ENCODE measurements at regions not wholly inside any gene's neighbourhood (a gene's known extent, or its start where the extent isn't known, plus 50 kb on each side); places are given as distances from the start of the nearest gene placed in this dataset.

DNA sequence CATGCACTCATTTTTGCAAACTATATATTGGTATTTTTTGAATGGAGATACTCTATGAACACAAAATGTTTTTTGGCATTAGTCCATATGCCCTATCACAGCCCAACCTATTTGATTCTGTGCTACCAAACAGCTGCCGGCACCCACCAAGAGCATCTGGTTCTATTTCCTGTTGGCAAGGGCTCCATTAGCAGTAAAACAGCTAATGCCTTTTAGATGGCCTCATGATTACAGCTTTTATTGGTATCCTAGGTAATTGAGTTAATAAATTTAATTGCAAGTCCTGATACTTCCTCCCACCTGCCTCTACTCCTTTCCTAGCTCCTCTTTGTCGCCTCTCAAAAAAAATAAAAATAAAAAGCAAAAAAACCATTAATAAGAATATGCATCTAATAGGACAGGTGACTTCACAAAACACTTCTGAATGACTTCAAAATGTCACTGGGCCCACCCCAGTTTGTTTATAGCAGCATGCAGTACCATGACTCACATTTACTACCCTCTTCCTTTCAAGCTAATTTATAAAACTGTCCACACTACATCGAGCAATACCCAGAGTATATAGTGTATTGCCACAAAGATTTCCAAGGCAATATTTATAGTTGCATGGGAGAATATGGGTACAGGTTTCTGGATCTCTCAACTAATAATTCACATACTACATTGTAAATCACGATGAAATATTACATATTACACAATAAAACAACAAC lies 620.4 kb downstream of the SLCO4C1 start:
- Histone ChIP-seq H3K4me3 (ENCODE audit: low read length) (no peak overlapping the region), H3K36me3 (ENCODE audit: insufficient read depth, low read length) (no peaks in the 10 kb centered on the region), H3K9me3 (ENCODE audit: low read length) (no peaks in the 10 kb centered on the region), H3K27me3 (ENCODE audit: insufficient read depth, low read length, poor library complexity, severe bottlenecking) (no peaks in the 10 kb centered on the region), H3K4me1 (ENCODE audit: insufficient read depth, low read length) (no peaks in the 10 kb centered on the region), H3K27ac (ENCODE audit: low read depth, low read length) (no peak overlapping the region)
- POLR2A ChIA-PET: no interaction called here
- Mint-ChIP-seq H3K9me3 (peaks cover 0 to 4% (median 0%) of the 10 kb centered on the region in 5 donors), H3K4me3 (no peak overlapping the region), H3K27ac (no peak overlapping the region), H3K4me1 (peaks cover 0 to 2% (median 0%) of the 10 kb centered on the region in 3 donors), H3K36me3 (peaks cover 0 to 2% (median 0%) of the 10 kb centered on the region in 3 donors), H3K27me3 (no peaks in the 10 kb centered on the region)
- DNase-seq: no peak
- CTCF ChIA-PET: no interaction called here

DNA sequence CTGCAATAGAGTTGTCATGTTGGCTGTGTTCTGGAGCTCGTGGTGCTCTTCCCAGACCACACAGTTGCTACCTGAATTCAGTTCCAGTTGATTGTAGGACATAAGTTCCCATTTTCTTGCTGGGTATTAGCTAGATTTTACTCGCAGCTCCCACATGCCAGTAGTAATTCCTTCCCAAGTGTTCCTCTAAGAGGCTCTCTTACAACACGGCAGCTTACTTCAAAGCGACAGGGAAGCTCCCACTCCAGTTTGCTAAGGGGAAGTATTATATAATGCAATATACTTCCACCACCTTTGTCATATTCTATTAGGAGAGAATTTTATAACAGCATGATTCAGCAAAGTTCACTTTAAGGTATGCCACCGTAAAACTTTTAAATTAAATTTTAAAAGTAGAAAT lies 623.0 kb downstream of the SLCO4C1 start:
- DNase-seq: no peak
- no peak overlapping the region for H3K27ac ChIP-seq (ENCODE audit: low read depth, low read length)
- H3K36me3 ChIP-seq (ENCODE audit: insufficient read depth, low read length): no peaks in the 10 kb centered on the region
- H3K4me3 ChIP-seq (ENCODE audit: low read length): no peak overlapping the region
- no peaks in the 10 kb centered on the region for H3K27me3 Mint-ChIP-seq
- no peaks in the 10 kb centered on the region for H3K9me3 ChIP-seq (ENCODE audit: low read length)
- H3K36me3 Mint-ChIP-seq: peaks cover 0 to 2% (median 0%) of the 10 kb centered on the region in 3 donors
- no peak overlapping the region for H3K4me3 Mint-ChIP-seq
- CTCF ChIA-PET: no interaction called here
- H3K27me3 ChIP-seq (ENCODE audit: insufficient read depth, low read length, poor library complexity, severe bottlenecking): no peaks in the 10 kb centered on the region
- H3K9me3 Mint-ChIP-seq: peaks cover 0 to 2% (median 0%) of the 10 kb centered on the region in 5 donors
- no peak overlapping the region for H3K27ac Mint-ChIP-seq
- no peaks in the 10 kb centered on the region for H3K4me1 ChIP-seq (ENCODE audit: insufficient read depth, low read length)
- H3K4me1 Mint-ChIP-seq: no peaks in the 10 kb centered on the region
- POLR2A ChIA-PET: no interaction called here

DNA sequence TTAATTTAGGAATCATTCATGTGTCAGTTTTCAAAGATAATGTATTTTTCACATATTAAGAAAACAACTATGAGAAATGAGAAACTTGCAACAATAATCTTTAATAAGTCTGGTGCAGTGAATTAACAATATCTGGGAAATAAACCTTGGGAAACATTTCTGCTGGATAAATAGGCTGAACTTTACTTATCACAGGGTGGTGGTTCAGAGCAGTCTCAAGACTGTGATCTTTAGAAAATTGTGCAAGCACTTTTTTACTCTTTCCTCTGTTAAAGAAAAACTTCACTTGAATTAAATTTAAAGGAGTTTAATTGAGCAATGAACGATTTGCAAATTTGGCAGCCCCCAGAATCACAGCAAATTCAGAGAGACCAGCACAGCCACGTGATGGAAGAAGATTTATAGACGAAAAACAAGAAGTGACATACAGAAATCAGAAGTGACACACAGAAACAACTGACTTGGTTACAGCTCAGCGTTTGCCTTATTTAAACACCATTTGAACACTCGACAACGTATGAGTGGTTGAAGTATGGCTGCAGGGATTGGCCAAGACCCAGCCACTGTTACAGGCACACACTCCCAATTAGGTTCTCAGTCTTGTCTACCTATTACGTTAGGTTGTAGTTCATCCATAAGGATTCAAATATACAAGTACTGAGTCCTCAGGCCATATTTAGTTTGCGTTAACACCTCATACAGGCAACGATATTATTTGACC lies 631.9 kb downstream of the SLCO4C1 start:
- Mint-ChIP-seq H3K9me3 (peaks cover 0 to 5% (median 0%) of the 10 kb centered on the region in 5 donors), H3K27me3 (no peaks in the 10 kb centered on the region), H3K4me3 (no peak overlapping the region), H3K27ac (no peak overlapping the region), H3K36me3 (no peaks in the 10 kb centered on the region), H3K4me1 (no peaks in the 10 kb centered on the region)
- H3K4me3 ChIP-seq (ENCODE audit: low read length): no peak overlapping the region
- no peaks in the 10 kb centered on the region for H3K4me1 ChIP-seq (ENCODE audit: insufficient read depth, low read length)
- no peaks in the 10 kb centered on the region for H3K27me3 ChIP-seq (ENCODE audit: insufficient read depth, low read length, poor library complexity, severe bottlenecking)
- H3K27ac ChIP-seq (ENCODE audit: low read depth, low read length): no peak overlapping the region
- no peaks in the 10 kb centered on the region for H3K9me3 ChIP-seq (ENCODE audit: low read length)
- no peaks in the 10 kb centered on the region for H3K36me3 ChIP-seq (ENCODE audit: insufficient read depth, low read length)
- CTCF ChIA-PET: no interaction called here
- POLR2A ChIA-PET: no interaction called here
- DNase-seq: no peak

DNA sequence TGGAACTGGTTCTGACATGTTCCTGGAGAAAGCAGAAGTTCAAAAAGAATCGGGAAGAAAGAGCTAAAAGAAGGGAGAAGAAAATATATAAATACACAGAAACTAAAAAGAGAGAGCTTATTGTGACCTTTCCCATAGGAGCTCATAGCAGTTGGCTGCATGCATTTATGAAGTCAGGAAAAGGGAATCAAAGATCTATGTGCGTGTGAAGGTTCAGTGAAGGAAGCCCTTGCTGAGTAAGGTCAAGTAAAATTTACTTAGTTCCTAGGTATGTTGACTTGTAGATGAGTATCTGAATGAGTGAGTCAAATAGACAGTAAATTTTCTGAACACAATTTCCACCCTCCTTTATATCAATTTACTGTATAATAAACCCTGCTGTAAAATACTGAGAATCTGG lies 632.5 kb downstream of the SLCO4C1 start:
- H3K4me1 Mint-ChIP-seq: no peaks in the 10 kb centered on the region
- ChIA-PET POLR2A (no interaction called here), CTCF (no interaction called here)
- Histone ChIP-seq H3K27ac (ENCODE audit: low read depth, low read length) (no peak overlapping the region), H3K27me3 (ENCODE audit: insufficient read depth, low read length, poor library complexity, severe bottlenecking) (no peaks in the 10 kb centered on the region), H3K36me3 (ENCODE audit: insufficient read depth, low read length) (no peaks in the 10 kb centered on the region), H3K4me1 (ENCODE audit: insufficient read depth, low read length) (no peaks in the 10 kb centered on the region), H3K4me3 (ENCODE audit: low read length) (no peak overlapping the region), H3K9me3 (ENCODE audit: low read length) (no peaks in the 10 kb centered on the region)
- no peaks in the 10 kb centered on the region for H3K27me3 Mint-ChIP-seq
- H3K4me3 Mint-ChIP-seq: no peak overlapping the region
- DNase-seq: no peak
- no peak overlapping the region for H3K27ac Mint-ChIP-seq
- no peaks in the 10 kb centered on the region for H3K36me3 Mint-ChIP-seq
- peaks cover 0 to 5% (median 0%) of the 10 kb centered on the region in 5 donors for H3K9me3 Mint-ChIP-seq

DNA sequence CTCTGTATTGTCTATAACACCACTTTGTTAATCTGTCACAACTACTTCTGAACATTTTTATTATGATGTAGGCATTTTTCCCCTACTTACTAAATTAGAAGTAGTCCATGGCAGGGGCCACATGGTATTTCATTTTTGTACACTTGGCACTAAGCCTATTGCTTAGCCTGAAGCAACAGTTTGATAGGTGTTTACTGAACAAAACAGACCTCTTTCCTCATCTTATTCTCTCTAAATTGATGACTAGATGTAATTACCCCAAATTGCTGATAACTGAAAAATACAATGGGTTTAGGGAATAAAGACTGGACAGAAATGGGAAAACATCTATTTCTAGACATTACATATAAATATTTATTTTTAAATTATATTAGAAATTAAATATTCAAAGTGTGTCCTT lies 633.8 kb downstream of the SLCO4C1 start:
- no peaks in the 10 kb centered on the region for H3K36me3 Mint-ChIP-seq
- H3K4me1 ChIP-seq (ENCODE audit: insufficient read depth, low read length): no peaks in the 10 kb centered on the region
- no peak for DNase-seq
- no peaks in the 10 kb centered on the region for H3K27me3 ChIP-seq (ENCODE audit: insufficient read depth, low read length, poor library complexity, severe bottlenecking)
- H3K4me3 ChIP-seq (ENCODE audit: low read length): no peak overlapping the region
- H3K9me3 ChIP-seq (ENCODE audit: low read length): no peaks in the 10 kb centered on the region
- H3K27ac ChIP-seq (ENCODE audit: low read depth, low read length): no peak overlapping the region
- H3K9me3 Mint-ChIP-seq: peaks cover 0 to 5% (median 0%) of the 10 kb centered on the region in 5 donors
- H3K27me3 Mint-ChIP-seq: no peaks in the 10 kb centered on the region
- H3K4me3 Mint-ChIP-seq: no peak overlapping the region
- H3K4me1 Mint-ChIP-seq: no peaks in the 10 kb centered on the region
- CTCF ChIA-PET: no interaction called here
- POLR2A ChIA-PET: no interaction called here
- no peak overlapping the region for H3K27ac Mint-ChIP-seq
- H3K36me3 ChIP-seq (ENCODE audit: insufficient read depth, low read length): no peaks in the 10 kb centered on the region

DNA sequence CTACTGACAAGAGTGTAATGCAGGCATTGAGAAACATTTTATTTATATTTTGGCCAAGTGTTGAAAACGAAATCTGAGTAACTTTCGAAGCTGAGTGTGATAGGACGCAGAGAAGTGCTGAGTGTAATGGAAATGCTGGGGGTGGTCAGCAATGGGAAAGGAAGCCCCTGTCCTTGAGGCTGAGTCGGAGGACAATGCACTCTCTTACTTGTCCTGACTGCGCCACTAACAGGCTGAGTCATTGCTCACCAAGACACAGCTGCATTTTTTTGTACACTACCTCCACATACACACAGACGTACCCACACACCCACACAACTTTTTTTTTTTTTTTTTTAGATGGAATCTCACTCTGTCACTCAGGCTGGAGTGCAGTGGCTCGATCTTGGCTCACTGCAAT lies 637.7 kb downstream of the SLCO4C1 start:
- Mint-ChIP-seq H3K27ac (no peak overlapping the region), H3K9me3 (peaks cover 0 to 5% (median 0%) of the 10 kb centered on the region in 5 donors), H3K4me3 (no peak overlapping the region), H3K27me3 (no peaks in the 10 kb centered on the region), H3K4me1 (no peaks in the 10 kb centered on the region), H3K36me3 (no peaks in the 10 kb centered on the region)
- no peak for DNase-seq
- no peaks in the 10 kb centered on the region for H3K36me3 ChIP-seq (ENCODE audit: insufficient read depth, low read length)
- CTCF ChIA-PET: no interaction called here
- H3K27me3 ChIP-seq (ENCODE audit: insufficient read depth, low read length, poor library complexity, severe bottlenecking): no peaks in the 10 kb centered on the region
- POLR2A ChIA-PET: no interaction called here
- H3K27ac ChIP-seq (ENCODE audit: low read depth, low read length): no peak overlapping the region
- H3K9me3 ChIP-seq (ENCODE audit: low read length): no peaks in the 10 kb centered on the region
- H3K4me3 ChIP-seq (ENCODE audit: low read length): no peak overlapping the region
- H3K4me1 ChIP-seq (ENCODE audit: insufficient read depth, low read length): no peaks in the 10 kb centered on the region

DNA sequence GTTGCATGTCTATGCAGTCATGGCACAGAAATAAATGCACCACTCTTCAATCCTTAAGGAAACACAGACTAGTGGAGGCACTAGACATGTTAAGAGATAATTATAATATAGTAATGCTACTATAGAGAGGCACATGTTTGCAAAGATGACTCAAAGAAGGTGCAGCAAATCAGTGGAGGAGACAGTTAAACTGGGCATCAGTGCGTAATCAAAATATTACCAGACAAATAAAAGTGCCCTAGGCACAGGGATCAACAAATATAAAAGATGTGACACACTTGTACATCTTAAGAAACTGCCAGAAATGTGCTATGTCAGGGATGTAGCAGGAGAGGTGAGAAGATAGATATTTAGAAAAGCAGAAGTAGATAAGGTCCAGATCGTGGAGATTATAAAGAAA lies 642.1 kb downstream of the SLCO4C1 start:
- Histone ChIP-seq H3K4me3 (ENCODE audit: low read length) (no peak overlapping the region), H3K27ac (ENCODE audit: low read depth, low read length) (no peak overlapping the region), H3K4me1 (ENCODE audit: insufficient read depth, low read length) (no peaks in the 10 kb centered on the region), H3K27me3 (ENCODE audit: insufficient read depth, low read length, poor library complexity, severe bottlenecking) (no peaks in the 10 kb centered on the region), H3K9me3 (ENCODE audit: low read length) (no peaks in the 10 kb centered on the region), H3K36me3 (ENCODE audit: insufficient read depth, low read length) (no peaks in the 10 kb centered on the region)
- CTCF ChIA-PET: no interaction called here
- no peaks in the 10 kb centered on the region for H3K4me1 Mint-ChIP-seq
- no peaks in the 10 kb centered on the region for H3K36me3 Mint-ChIP-seq
- H3K4me3 Mint-ChIP-seq: no peak overlapping the region
- no peaks in the 10 kb centered on the region for H3K9me3 Mint-ChIP-seq
- no peaks in the 10 kb centered on the region for H3K27me3 Mint-ChIP-seq
- POLR2A ChIA-PET: no interaction called here
- DNase-seq: no peak
- no peak overlapping the region for H3K27ac Mint-ChIP-seq

DNA sequence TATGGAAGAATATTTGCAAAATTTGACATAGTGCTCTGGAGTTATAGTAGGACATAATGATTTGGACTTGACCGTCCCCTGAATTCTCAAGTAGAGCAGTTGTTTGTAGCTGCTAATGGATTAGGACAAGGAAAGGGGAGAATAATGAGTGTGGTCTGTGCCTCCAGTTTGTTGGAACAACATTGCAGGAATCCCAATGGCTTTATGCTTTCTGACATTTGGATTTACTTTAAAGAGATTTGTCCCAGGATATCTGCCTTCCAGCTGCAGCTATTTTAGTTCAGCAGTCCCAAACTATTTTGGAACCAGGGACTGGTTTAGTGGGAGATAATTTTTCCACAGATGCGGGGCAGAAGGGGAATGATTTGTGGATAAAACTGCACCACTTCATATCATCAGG lies 648.2 kb downstream of the SLCO4C1 start:
- Mint-ChIP-seq H3K36me3 (no peaks in the 10 kb centered on the region), H3K27me3 (no peaks in the 10 kb centered on the region), H3K27ac (no peak overlapping the region), H3K9me3 (no peaks in the 10 kb centered on the region), H3K4me1 (no peaks in the 10 kb centered on the region), H3K4me3 (no peak overlapping the region)
- no peaks in the 10 kb centered on the region for H3K27me3 ChIP-seq (ENCODE audit: insufficient read depth, low read length, poor library complexity, severe bottlenecking)
- H3K27ac ChIP-seq (ENCODE audit: low read depth, low read length): no peak overlapping the region
- no peak overlapping the region for H3K4me3 ChIP-seq (ENCODE audit: low read length)
- H3K9me3 ChIP-seq (ENCODE audit: low read length): no peaks in the 10 kb centered on the region
- H3K4me1 ChIP-seq (ENCODE audit: insufficient read depth, low read length): no peaks in the 10 kb centered on the region
- ChIA-PET POLR2A (no interaction called here), CTCF (no interaction called here)
- H3K36me3 ChIP-seq (ENCODE audit: insufficient read depth, low read length): no peaks in the 10 kb centered on the region
- DNase-seq: no peak

Measured in CD8-positive, alpha-beta memory T cell (primary cell).